ENCODE measurements at regions not wholly inside any gene's neighbourhood (a gene's known extent, or its start where the extent isn't known, plus 50 kb on each side); places are given as distances from the start of the nearest gene placed in this dataset.

- TF ChIP-seq JUND (IDR thresholded peaks at IDR 0.05; ENCODE audit: low read length) (no peak), HDAC6 (IDR thresholded peaks at IDR 0.05; ENCODE audit: low read depth, low read length) (no peak), RXRA (IDR thresholded peaks at IDR 0.05; ENCODE audit: insufficient read depth, low read depth, low read length) (no peak), SRF (IDR thresholded peaks at IDR 0.05; ENCODE audit: low read depth, low read length) (no peak), POU5F1 (IDR thresholded peaks at IDR 0.05; ENCODE audit: low read depth, low read length) (no peak), CBX5 (IDR thresholded peaks at IDR 0.05; ENCODE audit: low read depth, low read length) (no peak), YY1 (IDR thresholded peaks at IDR 0.05; ENCODE audit: low read depth, low read length) (no peak), EGR1 (IDR thresholded peaks at IDR 0.05; ENCODE audit: borderline replicate concordance, low read depth, low read length) (no peak), SP2 (IDR thresholded peaks at IDR 0.05; ENCODE audit: low read length) (no peak), TEAD4 (IDR thresholded peaks at IDR 0.05; ENCODE audit: low read depth, low read length) (no peak), SP1 (IDR thresholded peaks at IDR 0.05; ENCODE audit: low read depth, low read length) (no peak), EP300 (IDR thresholded peaks at IDR 0.05; ENCODE audit: borderline replicate concordance in 1 of 2, low read depth in 2 of 2, low read length in 2 of 2) (no peak)
- TF ChIP-seq, protein P1, sequence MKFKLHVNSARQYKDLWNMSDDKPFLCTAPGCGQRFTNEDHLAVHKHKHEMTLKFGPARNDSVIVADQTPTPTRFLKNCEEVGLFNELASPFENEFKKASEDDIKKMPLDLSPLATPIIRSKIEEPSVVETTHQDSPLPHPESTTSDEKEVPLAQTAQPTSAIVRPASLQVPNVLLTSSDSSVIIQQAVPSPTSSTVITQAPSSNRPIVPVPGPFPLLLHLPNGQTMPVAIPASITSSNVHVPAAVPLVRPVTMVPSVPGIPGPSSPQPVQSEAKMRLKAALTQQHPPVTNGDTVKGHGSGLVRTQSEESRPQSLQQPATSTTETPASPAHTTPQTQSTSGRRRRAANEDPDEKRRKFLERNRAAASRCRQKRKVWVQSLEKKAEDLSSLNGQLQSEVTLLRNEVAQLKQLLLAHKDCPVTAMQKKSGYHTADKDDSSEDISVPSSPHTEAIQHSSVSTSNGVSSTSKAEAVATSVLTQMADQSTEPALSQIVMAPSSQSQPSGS (IDR thresholded peaks at IDR 0.05; ENCODE audit: low read length) = no peak
These were observed 68.8 kb upstream of the PZP start (continued) for GRCh38 chr12:9276990-9277389.
